ENCODE measurements at regions not wholly inside any gene's neighbourhood (a gene's known extent, or its start where the extent isn't known, plus 50 kb on each side); places are given as distances from the start of the nearest gene placed in this dataset.

GRCh38 chr4:74610491-74610890 is 165.6 kb downstream of the AREG start:
- TF ChIP-seq CTCF (IDR thresholded peaks at IDR 0.05; ENCODE audit: insufficient read depth, low read length, poor library complexity, severe bottlenecking) = no peak
- Histone ChIP-seq H3K36me3 (ENCODE audit: control insufficient read depth, insufficient read depth, low read length) (no peaks in the 10 kb centered on the region), H3K27me3 (ENCODE audit: control insufficient read depth, insufficient read depth, low read length) (no peaks in the 10 kb centered on the region), H3K4me3 (ENCODE audit: low read depth, low read length) (no peak overlapping the region)
- DNase-seq (ENCODE audit: low read depth) = no peak

GRCh38 chr4:74612837-74613236 is 167.9 kb downstream of the AREG start:
- no peak overlapping the region for H3K4me3 ChIP-seq (ENCODE audit: low read depth, low read length)
- no peak for DNase-seq (ENCODE audit: low read depth)
- no peaks in the 10 kb centered on the region for H3K27me3 ChIP-seq (ENCODE audit: control insufficient read depth, insufficient read depth, low read length)
- TF ChIP-seq CTCF (IDR thresholded peaks at IDR 0.05; ENCODE audit: insufficient read depth, low read length, poor library complexity, severe bottlenecking) = no peak
- no peaks in the 10 kb centered on the region for H3K36me3 ChIP-seq (ENCODE audit: control insufficient read depth, insufficient read depth, low read length)

GRCh38 chr4:74613266-74613665 is 168.3 kb downstream of the AREG start:
- Histone ChIP-seq H3K4me3 (ENCODE audit: low read depth, low read length) (no peak overlapping the region), H3K27me3 (ENCODE audit: control insufficient read depth, insufficient read depth, low read length) (no peaks in the 10 kb centered on the region), H3K36me3 (ENCODE audit: control insufficient read depth, insufficient read depth, low read length) (no peaks in the 10 kb centered on the region)
- TF ChIP-seq CTCF (IDR thresholded peaks at IDR 0.05; ENCODE audit: insufficient read depth, low read length, poor library complexity, severe bottlenecking) = no peak
- DNase-seq (ENCODE audit: low read depth) = no peak

- Histone ChIP-seq H3K36me3 (ENCODE audit: control insufficient read depth, insufficient read depth, low read length) (no peaks in the 10 kb centered on the region), H3K27me3 (ENCODE audit: control insufficient read depth, insufficient read depth, low read length) (no peaks in the 10 kb centered on the region), H3K4me3 (ENCODE audit: low read depth, low read length) (no peak overlapping the region)
- TF ChIP-seq CTCF (IDR thresholded peaks at IDR 0.05; ENCODE audit: insufficient read depth, low read length, poor library complexity, severe bottlenecking) = no peak
- DNase-seq (ENCODE audit: low read depth) = no peak
These were observed 170.5 kb downstream of the AREG start for GRCh38 chr4:74615411-74615810.

DNA sequence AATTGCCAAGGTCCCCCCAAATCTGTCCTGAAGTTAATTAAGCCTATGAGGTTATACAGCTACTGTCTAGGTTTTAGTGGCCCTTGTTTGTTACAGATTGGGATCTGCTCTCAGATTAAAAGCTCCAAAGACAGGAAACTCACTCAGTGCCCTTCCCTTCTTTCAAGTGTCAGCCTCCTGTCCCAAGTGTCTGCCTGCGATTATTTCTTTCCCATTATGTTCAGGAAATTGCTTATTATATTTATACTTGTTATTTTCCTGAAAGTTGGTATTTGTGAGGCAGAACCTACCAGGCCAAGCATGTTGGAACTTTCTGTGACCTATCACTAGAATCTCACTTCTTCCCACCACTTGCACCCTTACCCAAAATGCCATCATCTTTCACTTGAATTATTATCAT is 173.2 kb downstream of the AREG start:
- no peak for TF ChIP-seq CTCF (IDR thresholded peaks at IDR 0.05; ENCODE audit: insufficient read depth, low read length, poor library complexity, severe bottlenecking)
- DNase-seq (ENCODE audit: low read depth) = no peak
- Histone ChIP-seq H3K27me3 (ENCODE audit: control insufficient read depth, insufficient read depth, low read length) (no peaks in the 10 kb centered on the region), H3K4me3 (ENCODE audit: low read depth, low read length) (no peak overlapping the region), H3K36me3 (ENCODE audit: control insufficient read depth, insufficient read depth, low read length) (no peaks in the 10 kb centered on the region)

- no peak for DNase-seq (ENCODE audit: low read depth)
- no peak for TF ChIP-seq CTCF (IDR thresholded peaks at IDR 0.05; ENCODE audit: insufficient read depth, low read length, poor library complexity, severe bottlenecking)
These were observed 173.7 kb downstream of the AREG start for GRCh38 chr4:74618659-74619058.

More at GRCh38 chr4:74618659-74619058, 173.7 kb downstream of the AREG start:
- Histone ChIP-seq H3K36me3 (ENCODE audit: control insufficient read depth, insufficient read depth, low read length) (no peaks in the 10 kb centered on the region), H3K4me3 (ENCODE audit: low read depth, low read length) (no peak overlapping the region), H3K27me3 (ENCODE audit: control insufficient read depth, insufficient read depth, low read length) (no peaks in the 10 kb centered on the region)
